K562 (cell line): ENCODE measurements at regions not wholly inside any gene's neighbourhood (a gene's known extent, or its start where the extent isn't known, plus 50 kb on each side); places are given as distances from the start of the nearest gene placed in this dataset.

Source experiments
- ATAC-seq: fragments of 200-7000 bp; cut with Tn5 transposase; 3 replicates; pipeline ENCODE4 v1.9.1; 2020; ENCODE audit warnings: moderate library complexity
- BruUV-seq: library from RNA; stranded (reverse); fragments of 400-500 nt; replicated peaks from 2 replicates; lab custom pipeline; 2021; lab: Mats Ljungman, UMichigan
- CTCF ChIA-PET: fragments of 300-600 bp; formaldehyde crosslinking; extraction: SDS; loops from one replicate; lab custom pipeline; 2021; ENCODE audit warnings: low intra/inter-chr PET ratio; lab: Yijun Ruan, JAX
- POLR2A ChIA-PET: fragments of 300-600, 350-650 bp; sonication (Branson Sonifier 250); formaldehyde crosslinking; extraction: SDS; loops from one replicate; lab custom pipeline; 2021; ENCODE audit warnings: antibody characterized with exemption, inconsistent platforms; lab: Yijun Ruan, JAX
- DNase-seq, 4 experiments: peaks; one replicate each; pipeline versions ENCODE4 v3.0.0 to v3.0.0-alpha.2; 2011 to 2018; ENCODE audit warnings: low spot score in 3 of 4, mixed read lengths in 3 of 4; ENCODE audit errors: extremely low read depth in 1 of 4
- FAIRE-seq: peaks from 2 replicates; lab custom pipeline; 2011; peaks lifted over from hg19 to GRCh38; lab: Jason Lieb, UNC
- H2AFZ ChIP-seq: 2 replicates; pipeline ENCODE4 v1.6.0; 2011; ENCODE audit warnings: low read depth, low read length, control low read depth, inconsistent platforms
- H3K27ac ChIP-seq: fragments of 200-600 bp; 3 replicates; pipeline ENCODE4 v1.8.0; 2011; ENCODE audit warnings: low read depth, mild to moderate bottlenecking, control low read depth, inconsistent platforms, low read length, moderate library complexity, mixed read lengths; ENCODE audit errors: extremely low read depth
- H3K27me3 ChIP-seq, 2 experiments: fragments of 300-600 bp in 1 of 2; 2 replicates in 1 of 2; 3 replicates in 1 of 2; pipeline versions ENCODE4 v1.6.0 to v1.8.0; 2011; ENCODE audit warnings: inconsistent platforms in 2 of 2, low read length in 2 of 2, mild to moderate bottlenecking in 1 of 2, mixed read lengths in 1 of 2, moderate library complexity in 1 of 2; ENCODE audit not compliant: control insufficient read depth in 2 of 2, insufficient read depth in 2 of 2
- H3K36me3 ChIP-seq: fragments of 300-600 bp; 3 replicates; pipeline ENCODE4 v1.8.0; 2011; ENCODE audit warnings: mild to moderate bottlenecking, low read length, inconsistent platforms; ENCODE audit not compliant: control insufficient read depth, insufficient read depth
- H3K4me1 ChIP-seq, 2 experiments: fragments of 200-600 bp in 1 of 2; replicated peaks in 1 of 2; 2 replicates in 1 of 2; 3 replicates in 1 of 2; pipeline versions ENCODE4 v1.5.1 to v1.8.0; 2011; ENCODE audit warnings: inconsistent platforms in 2 of 2, low read length in 2 of 2, mild to moderate bottlenecking in 1 of 2, mixed read lengths in 1 of 2, moderate library complexity in 1 of 2; ENCODE audit not compliant: control insufficient read depth in 2 of 2, insufficient read depth in 2 of 2
- H3K4me2 ChIP-seq: 2 replicates; pipeline ENCODE4 v1.6.1; 2011; ENCODE audit warnings: low read length, control low read depth, inconsistent platforms, mixed read lengths; ENCODE audit not compliant: insufficient read depth
- H3K4me3 ChIP-seq: fragments of 200-600 bp; sonication (generic), shearing (Covaris generic); 2 replicates; pipeline ENCODE4 v1.5.1; 2016; ENCODE audit warnings: control low read depth, inconsistent platforms
- H3K79me2 ChIP-seq: fragments of 200-600 bp; 3 replicates; pipeline ENCODE4 v1.8.0; 2011; ENCODE audit warnings: low read length, inconsistent platforms; ENCODE audit not compliant: control insufficient read depth, insufficient read depth
- H3K9ac ChIP-seq, 2 experiments: 2 replicates each; pipeline versions ENCODE4 v1.6.0 to v1.6.1; 2011; ENCODE audit warnings: low read depth in 2 of 2, low read length in 2 of 2, control low read depth in 1 of 2, inconsistent platforms in 1 of 2, mild to moderate bottlenecking in 1 of 2, mixed read lengths in 1 of 2; ENCODE audit not compliant: insufficient read depth in 1 of 2
- H3K9me1 ChIP-seq: one replicate; pipeline ENCODE4 v1.6.0; 2011; ENCODE audit warnings: inconsistent platforms, mild to moderate bottlenecking, low read length, moderate library complexity; ENCODE audit not compliant: control insufficient read depth, insufficient read depth
- H3K9me3 ChIP-seq: replicated peaks from 2 replicates; pipeline ENCODE4 v1.5.1; 2011; ENCODE audit warnings: low read depth, low read length, inconsistent platforms; ENCODE audit not compliant: control insufficient read depth, insufficient read depth
- H4K20me1 ChIP-seq: replicated peaks from 2 replicates; pipeline ENCODE4 v1.6.1; 2011; ENCODE audit warnings: low read length, inconsistent platforms, mixed read lengths; ENCODE audit not compliant: control insufficient read depth, insufficient read depth
- BACH1 ChIP-seq: fragments of 200-800 bp; sonication (Bioruptor generic); IDR thresholded peaks from 2 replicates; pipeline ENCODE4 v1.6.1; 2016; ENCODE audit warnings: missing genetic modification characterization, missing compliant biosample characterization
- HES1 ChIP-seq: fragments of 450-650 bp; IDR thresholded peaks from 2 replicates; pipeline ENCODE4 v1.6.1; 2016; ENCODE audit warnings: low read depth, mild to moderate bottlenecking, moderate library complexity
- HNRNPH1 ChIP-seq: fragments of 200-400 bp; formaldehyde crosslinking; optimal IDR thresholded peaks from 2 replicates; pipeline ENCODE3; 2017; ENCODE audit warnings: low read depth, mild to moderate bottlenecking, low read length, moderate library complexity
- MEF2D ChIP-seq: conservative IDR thresholded peaks from 2 replicates; pipeline ENCODE4 v1.6.1; 2016; ENCODE audit warnings: low read depth, missing genetic modification characterization, missing compliant biosample characterization
- MYNN ChIP-seq, 2 experiments: sonication (generic); formaldehyde crosslinking in 1 of 2; IDR thresholded peaks; 2 replicates each; pipeline versions ENCODE4 v1.5.0 to v1.6.1; 2016 to 2020; ENCODE audit warnings: antibody characterized with exemption in 1 of 2, missing genetic modification reagents in 1 of 2
- NFIC ChIP-seq: fragments of 450-650 bp; IDR thresholded peaks from 2 replicates; pipeline ENCODE4 v1.6.1; 2017; ENCODE audit warnings: mild to moderate bottlenecking, inconsistent platforms
- POLR3G ChIP-seq: IDR thresholded peaks from 2 replicates; pipeline ENCODE4 v1.6.1; 2011; ENCODE audit not compliant: insufficient read length, insufficient replicate concordance; ENCODE audit errors: extremely low read depth
- RNF2 ChIP-seq: sonication (generic); IDR thresholded peaks from 2 replicates; pipeline ENCODE4 v1.6.1; 2016
- SIN3B ChIP-seq: fragments of 450-650 bp; IDR thresholded peaks from 2 replicates; pipeline ENCODE4 v1.6.1; 2017; ENCODE audit warnings: low read depth, mild to moderate bottlenecking, moderate library complexity
- ZKSCAN8 ChIP-seq: fragments of 200-800 bp; sonication (Bioruptor generic); IDR thresholded peaks from 2 replicates; pipeline ENCODE4 v1.6.1; 2016; ENCODE audit warnings: missing genetic modification characterization, missing compliant biosample characterization
- ZNF76 ChIP-seq: fragments of 250-450 bp; sonication (Bioruptor Pico); IDR thresholded peaks from 2 replicates; pipeline ENCODE4 v1.4.0; 2020; ENCODE audit warnings: mild to moderate bottlenecking, moderate library complexity, borderline replicate concordance
- WGBS: fragments of 100-300 bp; shearing (Covaris generic); methylation state at CpG from one replicate; pipeline ENCODE4 v1.1.6; 2016; ENCODE audit warnings: low coverage, mixed read lengths; ENCODE audit not compliant: insufficient coverage; ENCODE audit errors: missing lambda C conversion rate; 5-methylcytosine and 5-hydroxymethylcytosine counted together
- in situ Hi-C: fragments of 300-500 bp; cut with MboI; formaldehyde crosslinking; loops from 4 replicates; pipeline ENCODE4 v1.15.0; 2018; ENCODE audit warnings: inconsistent platforms, mixed read lengths
- intact Hi-C: fragments of 100-400 bp; cut with micrococcal nuclease; formaldehyde crosslinking; loops from 2 replicates; pipeline ENCODE4 v1.14.2; 2022
- TF ChIP-seq, protein P1 (sequence below): fragments of 450-650 bp; IDR thresholded peaks from 2 replicates; pipeline ENCODE4 v1.6.1; 2018; ENCODE audit not compliant: partially characterized antibody

- no peak for TF ChIP-seq RNF2
- TF ChIP-seq MEF2D (tag) = no peak
- TF ChIP-seq POLR3G = no peak
- TF ChIP-seq BACH1 = no peak
- no peak for TF ChIP-seq NFIC
- no peak for TF ChIP-seq HNRNPH1
- no peak for TF ChIP-seq ZNF76 (CRISPR knock-in tag)
- TF ChIP-seq MYNN (IDR thresholded peaks at IDR 0.05) = no peak
- no peak for TF ChIP-seq MYNN (CRISPR knock-in tag; IDR thresholded peaks at IDR 0.05)
- TF ChIP-seq, all 486 proteins: peak for 0
Measured at GRCh38 chr12:86473231-86473630, 217.0 kb upstream of the MGAT4C start (continued).

- in situ Hi-C loops (no loop called here), intact Hi-C loops (no loop called here)
- no peaks in the 10 kb centered on the region for H4K20me1 ChIP-seq
- TF ChIP-seq, protein P1, sequence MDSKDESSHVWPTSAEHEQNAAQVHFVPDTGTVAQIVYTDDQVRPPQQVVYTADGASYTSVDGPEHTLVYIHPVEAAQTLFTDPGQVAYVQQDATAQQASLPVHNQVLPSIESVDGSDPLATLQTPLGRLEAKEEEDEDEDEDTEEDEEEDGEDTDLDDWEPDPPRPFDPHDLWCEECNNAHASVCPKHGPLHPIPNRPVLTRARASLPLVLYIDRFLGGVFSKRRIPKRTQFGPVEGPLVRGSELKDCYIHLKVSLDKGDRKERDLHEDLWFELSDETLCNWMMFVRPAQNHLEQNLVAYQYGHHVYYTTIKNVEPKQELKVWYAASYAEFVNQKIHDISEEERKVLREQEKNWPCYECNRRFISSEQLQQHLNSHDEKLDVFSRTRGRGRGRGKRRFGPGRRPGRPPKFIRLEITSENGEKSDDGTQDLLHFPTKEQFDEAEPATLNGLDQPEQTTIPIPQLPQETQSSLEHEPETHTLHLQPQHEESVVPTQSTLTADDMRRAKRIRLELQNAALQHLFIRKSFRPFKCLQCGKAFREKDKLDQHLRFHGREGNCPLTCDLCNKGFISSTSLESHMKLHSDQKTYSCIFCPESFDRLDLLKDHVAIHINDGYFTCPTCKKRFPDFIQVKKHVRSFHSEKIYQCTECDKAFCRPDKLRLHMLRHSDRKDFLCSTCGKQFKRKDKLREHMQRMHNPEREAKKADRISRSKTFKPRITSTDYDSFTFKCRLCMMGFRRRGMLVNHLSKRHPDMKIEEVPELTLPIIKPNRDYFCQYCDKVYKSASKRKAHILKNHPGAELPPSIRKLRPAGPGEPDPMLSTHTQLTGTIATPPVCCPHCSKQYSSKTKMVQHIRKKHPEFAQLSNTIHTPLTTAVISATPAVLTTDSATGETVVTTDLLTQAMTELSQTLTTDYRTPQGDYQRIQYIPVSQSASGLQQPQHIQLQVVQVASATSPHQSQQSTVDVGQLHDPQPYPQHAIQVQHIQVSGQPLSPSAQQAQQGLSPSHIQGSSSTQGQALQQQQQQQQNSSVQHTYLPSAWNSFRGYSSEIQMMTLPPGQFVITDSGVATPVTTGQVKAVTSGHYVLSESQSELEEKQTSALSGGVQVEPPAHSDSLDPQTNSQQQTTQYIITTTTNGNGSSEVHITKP = no peak
- no peak for TF ChIP-seq SIN3B
- TF ChIP-seq ZKSCAN8 (CRISPR knock-in tag) = no peak
- TF ChIP-seq HES1 = no peak
- H3K9me1 ChIP-seq = no peaks in the 10 kb centered on the region
- H3K4me2 ChIP-seq = no peak overlapping the region
- H3K27me3 ChIP-seq = no peaks in the 10 kb centered on the region
- no peaks in the 10 kb centered on the region; the same call in 1 of the 2 replicates for H3K9me3 ChIP-seq
- no peak overlapping the region for H3K4me3 ChIP-seq
- H3K36me3 ChIP-seq = no peaks in the 10 kb centered on the region
- no peaks in the 10 kb centered on the region for H3K79me2 ChIP-seq
- DNase-seq (no peak), FAIRE-seq (no peak), ATAC-seq (no peak)
- no peak overlapping the region for H2AFZ ChIP-seq
- 0% methylated on average over 2 of the region's 2 CpGs for WGBS
- no TSS peak for BruUV-seq
- ChIA-PET CTCF (no interaction called here), POLR2A (no interaction called here)
- no peak overlapping the region for H3K27ac ChIP-seq
- no peaks in the 10 kb centered on the region for H3K4me1 ChIP-seq
- no peak overlapping the region for H3K9ac ChIP-seq
Measured at GRCh38 chr12:86456776-86457175, 200.6 kb upstream of the MGAT4C start.
